HCT116 (cell line): ENCODE measurements at regions not wholly inside any gene's neighbourhood (a gene's known extent, or its start where the extent isn't known, plus 50 kb on each side); places are given as distances from the start of the nearest gene placed in this dataset.

Source experiments
- ATAC-seq: fragments of 200-7000 bp; cut with Tn5 transposase; 2 replicates; pipeline ENCODE4 v1.9.1; 2020; ENCODE audit warnings: mild to moderate bottlenecking, moderate library complexity
- BruUV-seq: library from RNA; stranded (reverse); fragments of 400-500 nt; replicated peaks from 2 replicates; lab custom pipeline; 2021; lab: Mats Ljungman, UMichigan
- CTCF ChIA-PET: fragments of 300-600 bp; sonication (Branson Sonifier 250); formaldehyde crosslinking; loops from one replicate; lab custom pipeline; 2021; ENCODE audit warnings: antibody characterized with exemption; lab: Charles Lee
- POLR2A ChIA-PET: fragments of 300-600, 350-600 bp; sonication (Branson Sonifier 250); formaldehyde crosslinking; loops from one replicate; lab custom pipeline; 2021; ENCODE audit warnings: antibody characterized with exemption; lab: Charles Lee
- RAD21 ChIA-PET, 2 experiments: fragments of 300-600 bp; sonication (Branson Sonifier 250); formaldehyde crosslinking; loops; one replicate each; lab custom pipeline; 2023; ENCODE audit warnings: low total read pairs in 2 of 2; ENCODE audit not compliant: uncharacterized antibody in 2 of 2, unreplicated experiment in 2 of 2, low non-redundant PET in 1 of 2; lab: Charles Lee
- DNase-seq: peaks from one replicate; pipeline ENCODE4 v3.0.0-alpha.2; 2010; ENCODE audit warnings: low read depth, low spot score
- H2AFZ ChIP-seq: fragments of 200-600 bp; shearing (Covaris generic), sonication (generic); 2 replicates; pipeline ENCODE4 v1.6.1; 2017; ENCODE audit warnings: low read depth, mixed run types, mixed read lengths, antibody characterized with exemption, low read length; ENCODE audit not compliant: poor library complexity, severe bottlenecking
- H3K27ac ChIP-seq: 2 replicates; pipeline ENCODE4 v1.5.1; 2012; ENCODE audit warnings: low read depth, low read length
- H3K27me3 ChIP-seq: fragments of 200-600 bp; sonication (generic); 2 replicates; pipeline ENCODE4 v1.6.1; 2016; ENCODE audit warnings: mixed run types, low read length, mixed read lengths; ENCODE audit not compliant: insufficient read depth
- H3K36me3 ChIP-seq, 2 experiments: fragments of 200-500 bp in 1 of 2; fragments of 200-600 bp in 1 of 2; sonication (Bioruptor generic) in 1 of 2; sonication (generic) in 1 of 2; 2 replicates each; pipeline versions ENCODE4 v1.5.1 to v1.6.1; 2014 to 2016; ENCODE audit warnings: low read length in 2 of 2, inconsistent platforms in 1 of 2, mixed read lengths in 1 of 2, mixed run types in 1 of 2; ENCODE audit not compliant: insufficient read depth in 2 of 2, control insufficient read depth in 1 of 2
- H3K4me1 ChIP-seq, 2 experiments: fragments of 200-600 bp in 1 of 2; sonication (generic) in 1 of 2; 2 replicates each; pipeline versions ENCODE4 v1.5.1 to v1.6.1; 2012 to 2017; ENCODE audit warnings: low read length in 2 of 2, inconsistent platforms in 1 of 2, mild to moderate bottlenecking in 1 of 2, mixed read lengths in 1 of 2, mixed run types in 1 of 2, moderate library complexity in 1 of 2; ENCODE audit not compliant: insufficient read depth in 2 of 2, control insufficient read depth in 1 of 2
- H3K4me2 ChIP-seq: fragments of 200-600 bp; sonication (generic); 2 replicates; pipeline ENCODE4 v1.6.1; 2017; ENCODE audit warnings: mixed run types, low read length, mixed read lengths
- H3K4me3 ChIP-seq, 2 experiments: fragments of 200-600 bp in 1 of 2; sonication (generic) in 1 of 2; replicated peaks in 1 of 2; 2 replicates each; pipeline ENCODE4 v1.5.1; 2011 to 2016; ENCODE audit warnings: low read length in 2 of 2, control low read depth in 1 of 2, low read depth in 1 of 2, mild to moderate bottlenecking in 1 of 2, mixed read lengths in 1 of 2, mixed run types in 1 of 2
- H3K79me2 ChIP-seq: fragments of 200-600 bp; sonication (generic); 2 replicates; pipeline ENCODE4 v1.6.1; 2017; ENCODE audit warnings: mild to moderate bottlenecking, mixed run types, low read length, moderate library complexity, mixed read lengths; ENCODE audit not compliant: insufficient read depth
- H3K9ac ChIP-seq: fragments of 200-600 bp; sonication (generic); 2 replicates; pipeline ENCODE4 v1.6.1; 2016; ENCODE audit warnings: low read length, mixed read lengths
- H3K9me2 ChIP-seq: fragments of 200-600 bp; sonication (generic), shearing (Covaris generic); 2 replicates; pipeline ENCODE4 v1.6.1; 2017; ENCODE audit warnings: mixed run types, mild to moderate bottlenecking, moderate library complexity; ENCODE audit not compliant: insufficient read depth
- H3K9me3 ChIP-seq, 2 experiments: fragments of 200-500 bp in 1 of 2; fragments of 200-600 bp in 1 of 2; sonication (Bioruptor generic) in 1 of 2; sonication (generic) in 1 of 2; 2 replicates each; pipeline ENCODE4 v1.6.1; 2014 to 2017; ENCODE audit warnings: low read length in 2 of 2, mixed read lengths in 2 of 2, inconsistent platforms in 1 of 2, low read depth in 1 of 2, mild to moderate bottlenecking in 1 of 2, mixed run types in 1 of 2, moderate library complexity in 1 of 2; ENCODE audit not compliant: control insufficient read depth in 1 of 2, insufficient read depth in 1 of 2
- H4K20me1 ChIP-seq: fragments of 200-600 bp; sonication (generic), shearing (Covaris generic); 2 replicates; pipeline ENCODE4 v1.6.1; 2017; ENCODE audit warnings: mixed run types, mild to moderate bottlenecking, moderate library complexity; ENCODE audit not compliant: insufficient read depth
- CBX3 ChIP-seq: IDR thresholded peaks from 2 replicates; pipeline ENCODE4 v1.6.1; 2012; ENCODE audit warnings: low read depth
- EGR1 ChIP-seq: IDR thresholded peaks from 2 replicates; pipeline ENCODE4 v1.6.1; 2012; ENCODE audit warnings: low read depth
- ELF1 ChIP-seq: IDR thresholded peaks from 2 replicates; pipeline ENCODE4 v1.6.1; 2012; ENCODE audit warnings: low read depth, borderline replicate concordance
- EZH2phosphoT487 ChIP-seq: fragments of 200-600 bp; IDR thresholded peaks from 2 replicates; pipeline ENCODE4 v1.6.1; 2018; ENCODE audit warnings: antibody characterized with exemption, borderline replicate concordance
- JUND ChIP-seq: IDR thresholded peaks from 2 replicates; pipeline ENCODE4 v1.6.1; 2012
- SP1 ChIP-seq: IDR thresholded peaks from 2 replicates; pipeline ENCODE4 v1.6.1; 2012; ENCODE audit warnings: low read depth
- SRF ChIP-seq: IDR thresholded peaks from 2 replicates; pipeline ENCODE4 v1.6.1; 2012; ENCODE audit warnings: low read depth
- YY1 ChIP-seq: IDR thresholded peaks from 2 replicates; pipeline ENCODE4 v1.6.1; 2011; ENCODE audit warnings: low read length, low read depth, moderate library complexity, mild to moderate bottlenecking; ENCODE audit not compliant: insufficient replicate concordance; ENCODE audit errors: extremely low read depth
- ZFX ChIP-seq: fragments of 450-650 bp; IDR thresholded peaks from 2 replicates; pipeline ENCODE4 v1.6.1; 2017
- intact Hi-C: fragments of 100-400 bp; cut with micrococcal nuclease; formaldehyde crosslinking; loops from 2 replicates; pipeline ENCODE4 v1.10.0; 2022
- TF ChIP-seq, protein P1 (sequence below): IDR thresholded peaks from 2 replicates; pipeline ENCODE4 v1.6.1; 2011; ENCODE audit warnings: mild to moderate bottlenecking, low read length, moderate library complexity; ENCODE audit not compliant: insufficient replicate concordance; ENCODE audit errors: extremely low read depth
- TF ChIP-seq, protein P2 (sequence below): IDR thresholded peaks from 2 replicates; pipeline ENCODE4 v1.6.1; 2012

DNA sequence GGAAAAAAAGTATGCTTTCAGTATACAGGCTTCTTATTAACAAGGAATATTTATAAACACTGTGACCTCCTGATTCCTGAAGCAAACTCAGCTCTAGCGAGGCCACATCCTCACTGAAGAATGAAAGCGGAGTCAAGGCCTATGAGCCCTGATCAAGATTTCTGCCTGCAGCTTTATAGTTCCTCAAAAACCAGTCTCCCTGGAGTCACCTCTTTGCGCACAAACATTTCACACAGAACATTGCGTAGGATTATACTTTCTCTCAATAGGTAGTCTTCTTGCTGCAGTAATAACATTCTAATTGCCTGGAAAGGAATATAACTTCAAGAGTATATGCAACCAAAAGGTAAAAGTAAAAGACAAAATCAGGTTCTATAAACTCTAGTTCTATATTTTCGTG, 62.9 kb downstream of the SLC24A2 start:
- Histone ChIP-seq H3K9ac (no peak overlapping the region), H3K4me3 (no peak overlapping the region), H3K27ac (no peak overlapping the region), H3K4me1 (no peaks in the 10 kb centered on the region), H2AFZ (no peak overlapping the region), H3K9me3 (no peaks in the 10 kb centered on the region), H3K79me2 (no peaks in the 10 kb centered on the region), H3K9me2 (no peaks in the 10 kb centered on the region), H3K27me3 (0 out of 2 replicates have a peak, but pooled peaks cover 6% of the 10 kb centered on the region), H4K20me1 (no peaks in the 10 kb centered on the region), H3K36me3 (no peaks in the 10 kb centered on the region), H3K4me2 (no peak overlapping the region)
- POLR2A ChIA-PET = no interaction called here
- DNase-seq (no peak), ATAC-seq (no peak)
- TF ChIP-seq SP1 (no peak), SRF (no peak), EZH2phosphoT487 (no peak), JUND (no peak), EGR1 (no peak), ZFX (no peak), ELF1 (no peak), YY1 (no peak), CBX3 (no peak)
- TF ChIP-seq, protein P1, sequence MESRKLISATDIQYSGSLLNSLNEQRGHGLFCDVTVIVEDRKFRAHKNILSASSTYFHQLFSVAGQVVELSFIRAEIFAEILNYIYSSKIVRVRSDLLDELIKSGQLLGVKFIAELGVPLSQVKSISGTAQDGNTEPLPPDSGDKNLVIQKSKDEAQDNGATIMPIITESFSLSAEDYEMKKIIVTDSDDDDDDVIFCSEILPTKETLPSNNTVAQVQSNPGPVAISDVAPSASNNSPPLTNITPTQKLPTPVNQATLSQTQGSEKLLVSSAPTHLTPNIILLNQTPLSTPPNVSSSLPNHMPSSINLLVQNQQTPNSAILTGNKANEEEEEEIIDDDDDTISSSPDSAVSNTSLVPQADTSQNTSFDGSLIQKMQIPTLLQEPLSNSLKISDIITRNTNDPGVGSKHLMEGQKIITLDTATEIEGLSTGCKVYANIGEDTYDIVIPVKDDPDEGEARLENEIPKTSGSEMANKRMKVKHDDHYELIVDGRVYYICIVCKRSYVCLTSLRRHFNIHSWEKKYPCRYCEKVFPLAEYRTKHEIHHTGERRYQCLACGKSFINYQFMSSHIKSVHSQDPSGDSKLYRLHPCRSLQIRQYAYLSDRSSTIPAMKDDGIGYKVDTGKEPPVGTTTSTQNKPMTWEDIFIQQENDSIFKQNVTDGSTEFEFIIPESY = no peak
- TF ChIP-seq, protein P2, sequence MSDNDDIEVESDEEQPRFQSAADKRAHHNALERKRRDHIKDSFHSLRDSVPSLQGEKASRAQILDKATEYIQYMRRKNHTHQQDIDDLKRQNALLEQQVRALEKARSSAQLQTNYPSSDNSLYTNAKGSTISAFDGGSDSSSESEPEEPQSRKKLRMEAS = no peak
- RAD21 ChIA-PET = no interaction called here
- BruUV-seq = no TSS peak
- intact Hi-C loops = no loop called here
- CTCF ChIA-PET = no interaction called here
